GM12864 (cell line): ENCODE measurements at regions not wholly inside any gene's neighbourhood (a gene's known extent, or its start where the extent isn't known, plus 50 kb on each side); places are given as distances from the start of the nearest gene placed in this dataset.

ENCODE experiments used
- DNase-seq: peaks from one replicate; pipeline ENCODE4 v3.0.0-alpha.2; 2011; ENCODE audit warnings: low read depth
- H3K4me3 ChIP-seq: 2 replicates; pipeline ENCODE4 v1.5.1; 2011; ENCODE audit warnings: mild to moderate bottlenecking, low read depth, low read length, control low read depth
- TF ChIP-seq, protein P1 (sequence below): IDR thresholded peaks from 2 replicates; pipeline ENCODE4 v1.5.1; 2011; ENCODE audit warnings: low read depth, mild to moderate bottlenecking, moderate library complexity, low read length, control low read depth, inconsistent platforms; ENCODE audit errors: missing control alignments

DNA sequence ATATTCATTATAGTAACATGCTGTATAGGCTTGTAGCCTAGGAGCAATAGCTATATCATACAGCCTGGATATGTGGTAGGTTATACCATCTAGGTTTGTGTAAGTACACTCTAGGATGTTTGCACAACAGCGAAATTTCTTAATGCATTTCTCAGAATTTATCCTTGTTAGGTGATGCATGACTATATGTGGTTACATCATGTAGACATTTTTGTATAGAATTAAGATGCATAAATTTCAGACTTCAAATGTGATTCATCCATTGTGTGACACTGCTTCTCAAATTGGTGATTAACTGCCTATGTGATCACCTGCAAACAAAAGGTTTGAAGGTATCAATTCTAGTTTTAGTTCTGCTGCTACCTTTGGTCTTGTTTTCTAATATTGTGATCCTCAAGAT lies 1787.0 kb upstream of the PIK3C3 start:
- no peak overlapping the region for H3K4me3 ChIP-seq
- DNase-seq = no peak
- TF ChIP-seq, protein P1, sequence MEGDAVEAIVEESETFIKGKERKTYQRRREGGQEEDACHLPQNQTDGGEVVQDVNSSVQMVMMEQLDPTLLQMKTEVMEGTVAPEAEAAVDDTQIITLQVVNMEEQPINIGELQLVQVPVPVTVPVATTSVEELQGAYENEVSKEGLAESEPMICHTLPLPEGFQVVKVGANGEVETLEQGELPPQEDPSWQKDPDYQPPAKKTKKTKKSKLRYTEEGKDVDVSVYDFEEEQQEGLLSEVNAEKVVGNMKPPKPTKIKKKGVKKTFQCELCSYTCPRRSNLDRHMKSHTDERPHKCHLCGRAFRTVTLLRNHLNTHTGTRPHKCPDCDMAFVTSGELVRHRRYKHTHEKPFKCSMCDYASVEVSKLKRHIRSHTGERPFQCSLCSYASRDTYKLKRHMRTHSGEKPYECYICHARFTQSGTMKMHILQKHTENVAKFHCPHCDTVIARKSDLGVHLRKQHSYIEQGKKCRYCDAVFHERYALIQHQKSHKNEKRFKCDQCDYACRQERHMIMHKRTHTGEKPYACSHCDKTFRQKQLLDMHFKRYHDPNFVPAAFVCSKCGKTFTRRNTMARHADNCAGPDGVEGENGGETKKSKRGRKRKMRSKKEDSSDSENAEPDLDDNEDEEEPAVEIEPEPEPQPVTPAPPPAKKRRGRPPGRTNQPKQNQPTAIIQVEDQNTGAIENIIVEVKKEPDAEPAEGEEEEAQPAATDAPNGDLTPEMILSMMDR = no peak

DNA sequence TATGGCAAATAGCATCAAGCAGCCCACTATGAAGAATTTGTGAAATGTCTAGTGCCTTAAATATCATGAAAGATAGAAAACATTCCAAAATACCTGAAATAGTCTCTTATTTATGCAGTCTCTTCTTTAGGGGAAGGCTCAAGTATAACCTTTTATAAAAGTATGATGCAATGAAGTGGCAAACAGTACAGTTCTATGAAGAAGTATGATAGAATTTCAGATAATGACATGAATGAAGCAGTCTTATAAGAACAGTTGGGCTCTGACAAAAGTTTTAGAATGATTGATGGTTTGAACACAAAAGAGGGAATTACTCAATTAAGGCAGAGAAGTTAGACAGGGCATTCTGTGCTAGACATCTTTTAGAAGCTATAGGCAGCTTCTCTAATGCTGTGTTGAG lies 1791.8 kb upstream of the PIK3C3 start:
- H3K4me3 ChIP-seq = no peak overlapping the region
- DNase-seq = no peak
- TF ChIP-seq, protein P1 = no peak

DNA sequence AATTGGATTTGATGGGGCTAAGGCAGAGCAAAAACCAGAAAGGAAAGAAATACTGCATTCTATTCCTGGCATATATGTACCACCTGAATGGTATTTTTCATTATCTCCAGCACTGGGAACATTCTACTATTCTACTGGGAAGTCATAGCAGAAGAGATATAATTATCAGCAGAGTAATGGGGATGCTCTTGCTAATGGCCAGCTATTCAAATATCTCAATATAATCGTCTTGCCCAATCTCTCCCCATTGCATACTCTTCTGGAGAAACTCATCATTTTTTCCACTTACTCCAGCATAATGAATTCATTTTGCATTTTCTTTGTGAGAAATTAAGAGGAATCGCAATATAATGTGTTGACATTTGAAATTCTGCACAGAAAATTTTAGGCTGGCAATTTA lies 1794.7 kb upstream of the PIK3C3 start:
- DNase-seq = no peak
- H3K4me3 ChIP-seq = no peak overlapping the region
- TF ChIP-seq, protein P1 = no peak

GRCh38 chr18:40159141-40160017 lies 1795.7 kb upstream of the PIK3C3 start:
- TF ChIP-seq, protein P1 = peak; percentile 14
- no peak for DNase-seq
- no peak overlapping the region for H3K4me3 ChIP-seq

DNA sequence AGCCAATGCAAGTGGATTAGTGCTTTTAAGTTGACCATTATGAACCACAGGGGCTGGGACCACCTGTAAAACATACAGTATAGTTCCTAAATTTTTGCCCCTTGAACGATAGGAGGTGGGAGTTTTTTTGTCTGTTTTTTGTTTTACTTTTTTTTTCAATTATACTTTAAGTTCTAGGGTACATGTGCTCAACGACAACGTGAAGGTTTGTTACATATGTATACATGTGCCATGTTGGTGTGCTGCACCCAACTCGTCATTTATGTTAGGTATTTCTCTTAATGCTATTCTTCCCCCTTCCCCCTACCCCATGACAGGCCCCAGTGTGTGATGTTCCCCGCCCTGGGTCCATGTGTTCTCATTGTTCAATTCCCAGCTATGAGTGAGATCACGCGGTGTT lies 1797.9 kb upstream of the PIK3C3 start:
- no peak overlapping the region for H3K4me3 ChIP-seq
- TF ChIP-seq, protein P1 = no peak
- DNase-seq = no peak

- DNase-seq = no peak
- H3K4me3 ChIP-seq = no peak overlapping the region
- TF ChIP-seq, protein P1 = no peak
Measured at GRCh38 chr18:40152859-40153258, 1802.2 kb upstream of the PIK3C3 start.

DNA sequence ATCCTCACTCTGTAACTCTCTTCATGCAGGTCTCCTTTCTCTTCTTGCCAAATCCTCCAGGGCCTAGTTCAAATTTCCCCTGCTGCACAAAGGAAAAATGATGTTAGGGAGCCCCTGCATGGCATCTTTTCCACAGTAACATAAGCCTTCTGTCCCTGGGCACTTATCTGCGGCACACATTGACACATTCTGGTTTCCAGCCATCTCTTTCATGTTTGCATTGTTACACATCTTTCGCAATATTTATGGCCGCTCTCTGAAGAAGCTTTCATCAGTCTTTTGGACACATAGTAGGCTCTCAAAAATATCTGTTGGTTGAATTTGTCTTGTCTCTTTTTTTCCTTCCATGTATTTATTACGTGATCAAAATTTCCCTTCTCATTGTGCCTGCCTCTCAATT lies 1806.1 kb upstream of the PIK3C3 start:
- TF ChIP-seq, protein P1 = no peak
- no peak for DNase-seq
- no peak overlapping the region for H3K4me3 ChIP-seq
